ENCODE measurements at regions not wholly inside any gene's neighbourhood (a gene's known extent, or its start where the extent isn't known, plus 50 kb on each side); places are given as distances from the start of the nearest gene placed in this dataset.

DNA sequence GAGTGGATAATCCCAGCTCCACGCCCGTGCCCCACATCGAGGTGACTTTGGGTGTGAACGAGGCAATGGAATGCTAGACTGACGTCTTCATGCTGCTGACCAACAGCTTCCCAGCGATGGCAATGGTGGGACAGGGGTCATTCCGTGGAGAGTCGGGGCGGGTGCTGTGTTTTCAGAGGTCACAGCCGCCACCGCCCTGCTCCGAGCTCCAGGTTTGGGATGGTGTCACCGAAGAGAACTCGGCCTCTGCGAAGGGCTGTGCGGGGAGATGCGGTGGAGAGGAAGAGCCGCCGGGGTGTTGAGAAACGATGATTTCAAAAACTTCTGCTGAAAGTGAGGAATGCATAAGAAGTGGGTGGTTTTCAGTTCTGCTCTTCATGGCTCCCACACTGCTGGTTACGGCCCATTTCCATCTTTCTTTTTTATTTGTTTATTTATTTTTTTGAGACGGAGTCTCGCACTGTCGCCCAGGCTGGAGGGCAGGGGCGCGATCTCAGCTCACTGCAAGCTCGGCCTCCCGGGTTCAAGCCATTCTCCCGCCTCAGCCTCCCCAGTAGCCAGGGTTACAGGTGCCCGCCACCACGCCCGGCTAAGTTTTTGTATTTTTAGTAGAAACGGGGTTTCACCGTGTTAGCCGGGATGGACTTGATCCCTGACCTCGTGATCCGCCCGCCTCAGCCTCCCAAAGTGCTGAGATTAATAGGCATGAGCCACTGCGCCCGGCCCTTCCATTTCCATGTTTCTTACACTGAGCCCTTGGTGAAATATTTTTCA is 142.6 kb downstream of the RTP5 start:
- TF ChIP-seq POLR2AphosphoS5 (IDR thresholded peaks at IDR 0.05; ENCODE audit: low read depth, low read length) (no peak), SIN3A (IDR thresholded peaks at IDR 0.05; ENCODE audit: low read depth) (no peak), FOSL1 (IDR thresholded peaks at IDR 0.05; ENCODE audit: low read depth) (no peak)
- TF ChIP-seq, protein P1, sequence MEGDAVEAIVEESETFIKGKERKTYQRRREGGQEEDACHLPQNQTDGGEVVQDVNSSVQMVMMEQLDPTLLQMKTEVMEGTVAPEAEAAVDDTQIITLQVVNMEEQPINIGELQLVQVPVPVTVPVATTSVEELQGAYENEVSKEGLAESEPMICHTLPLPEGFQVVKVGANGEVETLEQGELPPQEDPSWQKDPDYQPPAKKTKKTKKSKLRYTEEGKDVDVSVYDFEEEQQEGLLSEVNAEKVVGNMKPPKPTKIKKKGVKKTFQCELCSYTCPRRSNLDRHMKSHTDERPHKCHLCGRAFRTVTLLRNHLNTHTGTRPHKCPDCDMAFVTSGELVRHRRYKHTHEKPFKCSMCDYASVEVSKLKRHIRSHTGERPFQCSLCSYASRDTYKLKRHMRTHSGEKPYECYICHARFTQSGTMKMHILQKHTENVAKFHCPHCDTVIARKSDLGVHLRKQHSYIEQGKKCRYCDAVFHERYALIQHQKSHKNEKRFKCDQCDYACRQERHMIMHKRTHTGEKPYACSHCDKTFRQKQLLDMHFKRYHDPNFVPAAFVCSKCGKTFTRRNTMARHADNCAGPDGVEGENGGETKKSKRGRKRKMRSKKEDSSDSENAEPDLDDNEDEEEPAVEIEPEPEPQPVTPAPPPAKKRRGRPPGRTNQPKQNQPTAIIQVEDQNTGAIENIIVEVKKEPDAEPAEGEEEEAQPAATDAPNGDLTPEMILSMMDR (IDR thresholded peaks at IDR 0.05 in 2 of 3, conservative IDR thresholded peaks at IDR 0.05 in 1 of 3; ENCODE audit: borderline replicate concordance in 1 of 3, insufficient read depth in 1 of 3, low read depth in 2 of 3, low read length in 2 of 3): no peak
